PC-3 (cell line): ENCODE measurements at regions not wholly inside any gene's neighbourhood (a gene's known extent, or its start where the extent isn't known, plus 50 kb on each side); places are given as distances from the start of the nearest gene placed in this dataset.
"Not testable (repeated sequence)": the region's sequence is repeated elsewhere in the genome, so short reads cannot be mapped to it uniquely, and the experiment has no call there.

Experiments
- ATAC-seq: fragments of 200-7000 bp; cut with Tn5 transposase; 2 replicates; pipeline ENCODE4 v1.9.1; 2020; ENCODE audit warnings: mild to moderate bottlenecking, moderate library complexity
- BruUV-seq: library from RNA; stranded (reverse); fragments of 400-500 nt; replicated peaks from 2 replicates; lab custom pipeline; 2021; lab: Mats Ljungman, UMichigan
- CTCF ChIA-PET: fragments of 300-600 bp; sonication (Branson Sonifier 250); formaldehyde crosslinking; loops from one replicate; lab custom pipeline; 2022; ENCODE audit warnings: antibody characterized with exemption; lab: Charles Lee
- POLR2A ChIA-PET: fragments of 300-600 bp; sonication (Branson Sonifier 250); formaldehyde crosslinking; loops from one replicate; lab custom pipeline; 2022; ENCODE audit warnings: antibody characterized with exemption; ENCODE audit not compliant: unreplicated experiment; lab: Charles Lee
- DNase-seq: peaks from one replicate; pipeline ENCODE4 v3.0.0-alpha.2; 2015
- H2AFZ ChIP-seq: fragments of 300-600 bp; sonication (generic); 2 replicates; pipeline ENCODE4 v1.6.0; 2016; ENCODE audit warnings: antibody characterized with exemption, low read length
- H3F3A ChIP-seq: fragments of 300-600 bp; sonication (generic); one replicate; pipeline ENCODE4 v1.6.0; 2017; ENCODE audit warnings: antibody characterized with exemption, low read length, control low read depth, mild to moderate bottlenecking; ENCODE audit not compliant: unreplicated experiment
- H3K27ac ChIP-seq: fragments of 300-600 bp; sonication (generic); 2 replicates; pipeline ENCODE4 v1.5.1; 2016; ENCODE audit warnings: mild to moderate bottlenecking, low read length
- H3K27me3 ChIP-seq: fragments of 300-600 bp; sonication (generic); 2 replicates; pipeline ENCODE4 v1.6.1; 2016; ENCODE audit warnings: low read length, mixed read lengths
- H3K36me3 ChIP-seq: fragments of 300-600 bp; sonication (generic); 2 replicates; pipeline ENCODE4 v1.6.1; 2016; ENCODE audit warnings: low read depth, mixed run types, low read length, mixed read lengths
- H3K4me1 ChIP-seq: fragments of 300-600 bp; sonication (generic); 2 replicates; pipeline ENCODE4 v1.5.1; 2016; ENCODE audit warnings: low read length; ENCODE audit not compliant: insufficient read depth
- H3K4me2 ChIP-seq: fragments of 300-600 bp; sonication (generic); 2 replicates; pipeline ENCODE4 v1.6.0; 2016; ENCODE audit warnings: low read length
- H3K4me3 ChIP-seq: fragments of 300-600 bp; sonication (generic); 2 replicates; pipeline ENCODE4 v1.5.1; 2016; ENCODE audit warnings: mild to moderate bottlenecking, low read length, mixed read lengths
- H3K79me2 ChIP-seq: fragments of 300-600 bp; sonication (generic); 2 replicates; pipeline ENCODE4 v1.6.1; 2017; ENCODE audit warnings: low read length, mixed read lengths
- H3K9ac ChIP-seq: fragments of 300-600 bp; sonication (generic); 2 replicates; pipeline ENCODE4 v1.6.0; 2016; ENCODE audit warnings: mild to moderate bottlenecking, low read length
- H3K9me2 ChIP-seq: fragments of 300-600 bp; sonication (generic); replicated peaks from 2 replicates; pipeline ENCODE4 v1.6.1; 2016; ENCODE audit warnings: mixed run types, low read length, mixed read lengths
- H3K9me3 ChIP-seq: fragments of 300-600 bp; sonication (generic); 2 replicates; pipeline ENCODE4 v1.6.1; 2016; ENCODE audit warnings: low read length, mixed read lengths
- H4K20me1 ChIP-seq: fragments of 300-600 bp; sonication (generic); 2 replicates; pipeline ENCODE4 v1.6.1; 2016; ENCODE audit warnings: low read length, mixed read lengths
- CTCF ChIP-seq: fragments of 300-600 bp; sonication (generic); conservative IDR thresholded peaks from 2 replicates; pipeline ENCODE4 v1.5.1; 2017; ENCODE audit warnings: antibody characterized with exemption, low read depth, mild to moderate bottlenecking, low read length
- EZH2 ChIP-seq: fragments of 300-600 bp; sonication (generic); IDR thresholded peaks from one replicate; pipeline ENCODE4 v1.6.1; 2017; ENCODE audit warnings: antibody characterized with exemption, mild to moderate bottlenecking, low read length; ENCODE audit not compliant: unreplicated experiment
- EZH2phosphoT487 ChIP-seq: fragments of 300-600 bp; sonication (generic); IDR thresholded peaks from 2 replicates; pipeline ENCODE4 v1.6.1; 2018; ENCODE audit warnings: mild to moderate bottlenecking, antibody characterized with exemption, low read length, borderline replicate concordance
- intact Hi-C: fragments of 100-400 bp; cut with micrococcal nuclease; formaldehyde crosslinking; loops from 2 replicates; pipeline ENCODE4 v1.9.0; 2023

DNA sequence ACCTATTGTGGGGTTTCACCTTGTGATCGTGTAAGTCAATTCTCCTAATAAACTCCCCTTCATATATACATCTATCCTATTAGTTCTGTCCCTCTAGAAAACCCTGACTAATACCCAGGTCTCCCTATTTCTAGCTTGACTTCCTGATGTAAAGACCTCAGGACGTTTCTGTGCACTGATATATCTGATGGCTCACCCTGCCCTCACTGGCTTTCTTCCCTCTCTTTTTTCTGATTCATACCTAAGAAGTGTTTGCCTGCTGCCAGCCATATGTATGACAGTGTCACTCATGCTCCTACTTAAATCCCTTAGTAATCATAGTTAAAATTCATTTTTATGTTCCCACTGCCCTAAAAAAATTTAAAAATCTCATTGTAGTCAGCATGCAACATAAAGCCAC, 124.8 kb upstream of the CCNG1 start:
- TF ChIP-seq EZH2phosphoT487 (no peak), EZH2 (no peak), CTCF (no peak)

GRCh38 chr5:163313049-163313448, 124.3 kb upstream of the CCNG1 start:
- H3K36me3 ChIP-seq, H3K9me2 ChIP-seq, H3K4me3 ChIP-seq, H4K20me1 ChIP-seq, DNase-seq, H3K4me2 ChIP-seq, H3K9me3 ChIP-seq, ATAC-seq, CTCF ChIA-PET, H3F3A ChIP-seq, H3K27me3 ChIP-seq, POLR2A ChIA-PET, H3K4me1 ChIP-seq, intact Hi-C loops, H3K79me2 ChIP-seq, H3K9ac ChIP-seq, H3K27ac ChIP-seq, H2AFZ ChIP-seq, BruUV-seq: not testable (repeated sequence)

More for the DNA sequence above, 124.8 kb upstream of the CCNG1 start:
- ChIA-PET POLR2A (no interaction called here), CTCF (no interaction called here)
- H3K9me2 ChIP-seq: no peaks in the 10 kb centered on the region
- H3K9me3 ChIP-seq: 0 out of 2 replicates have a peak, but pooled peaks cover 3% of the 10 kb centered on the region
- intact Hi-C loops: no loop called here
- H4K20me1 ChIP-seq: no peaks in the 10 kb centered on the region
- no peaks in the 10 kb centered on the region for H3K79me2 ChIP-seq
- no peak overlapping the region for H3K4me2 ChIP-seq
- no peak overlapping the region for H3K4me3 ChIP-seq
- no peaks in the 10 kb centered on the region; the same call in 1 of the 2 replicates for H3K36me3 ChIP-seq
- DNase-seq: no peak
- BruUV-seq: no TSS peak
- no peaks in the 10 kb centered on the region for H3F3A ChIP-seq
- no peak overlapping the region for H2AFZ ChIP-seq
- no peak for ATAC-seq
- no peak overlapping the region for H3K27ac ChIP-seq
- H3K4me1 ChIP-seq: no peaks in the 10 kb centered on the region
- H3K9ac ChIP-seq: no peak overlapping the region
- H3K27me3 ChIP-seq: no peaks in the 10 kb centered on the region

DNA sequence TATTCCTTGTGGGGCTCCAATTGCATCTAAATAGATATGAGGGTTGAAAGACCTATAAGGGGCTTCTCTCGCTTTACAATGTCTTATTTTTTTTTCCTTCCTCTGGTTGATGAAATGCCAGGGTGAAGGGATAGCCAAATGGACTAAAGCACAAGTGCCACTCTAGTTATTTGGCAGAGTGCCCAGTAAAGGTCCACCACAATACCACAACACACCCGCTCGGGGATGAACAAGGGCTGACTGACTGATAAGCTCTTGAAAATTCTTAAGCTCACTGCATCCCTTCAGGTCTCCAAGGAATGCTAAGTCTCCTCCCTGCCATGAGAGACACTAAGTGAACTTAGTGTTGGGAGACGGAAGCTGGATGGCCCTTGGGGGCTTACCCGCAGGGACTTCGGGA, 121.0 kb upstream of the CCNG1 start:
- H3K4me3 ChIP-seq, H3K9me3 ChIP-seq, DNase-seq, CTCF ChIA-PET, H3F3A ChIP-seq, H3K9ac ChIP-seq, H3K27me3 ChIP-seq, H3K4me2 ChIP-seq, H2AFZ ChIP-seq, ATAC-seq, H3K79me2 ChIP-seq, POLR2A ChIA-PET, intact Hi-C loops, H3K36me3 ChIP-seq, H3K27ac ChIP-seq, BruUV-seq, H3K4me1 ChIP-seq, H4K20me1 ChIP-seq, H3K9me2 ChIP-seq: not testable (repeated sequence)

- Histone ChIP-seq H3K27me3 (no peaks in the 10 kb centered on the region), H3K4me3 (no peak overlapping the region), H2AFZ (no peak overlapping the region), H3K9ac (no peak overlapping the region), H3K4me1 (no peaks in the 10 kb centered on the region), H3K9me2 (no peaks in the 10 kb centered on the region), H3K27ac (no peak overlapping the region), H3K4me2 (no peak overlapping the region), H3K79me2 (no peaks in the 10 kb centered on the region), H3K9me3 (no peaks in the 10 kb centered on the region), H3F3A (no peaks in the 10 kb centered on the region), H3K36me3 (no peaks in the 10 kb centered on the region), H4K20me1 (no peaks in the 10 kb centered on the region)
- TF ChIP-seq EZH2phosphoT487: no peak
- TF ChIP-seq CTCF: no peak
- no peak for TF ChIP-seq EZH2
- ATAC-seq (no peak), DNase-seq (no peak)
- intact Hi-C loops: no loop called here
- BruUV-seq: no TSS peak
- ChIA-PET CTCF (no interaction called here), POLR2A (no interaction called here)
Measured at GRCh38 chr5:163318707-163319106, 118.7 kb upstream of the CCNG1 start.
